HepG2 (cell line): ENCODE measurements at regions not wholly inside any gene's neighbourhood (a gene's known extent, or its start where the extent isn't known, plus 50 kb on each side); places are given as distances from the start of the nearest gene placed in this dataset.
"Not testable (repeated sequence)": the region's sequence is repeated elsewhere in the genome, so short reads cannot be mapped to it uniquely, and the experiment has no call there.

ENCODE experiments used
- NONO ChIP-seq, 2 experiments: fragments of 450-650 bp in 1 of 2; sonication (generic) in 1 of 2; formaldehyde crosslinking in 1 of 2; IDR thresholded peaks in 1 of 2; conservative IDR thresholded peaks in 1 of 2; 2 replicates each; pipeline versions ENCODE4 v1.6.1 to v1.8.0; 2017 to 2022; ENCODE audit warnings: mild to moderate bottlenecking in 1 of 2, missing genetic modification reagents in 1 of 2, moderate library complexity in 1 of 2
- ZNF510 ChIP-seq: sonication (generic); formaldehyde crosslinking; IDR thresholded peaks from 2 replicates; pipeline ENCODE4 v1.4.0; 2020; ENCODE audit warnings: low read depth, mild to moderate bottlenecking, missing genetic modification reagents
- TF ChIP-seq, protein P1 (sequence below): sonication (generic); formaldehyde crosslinking; IDR thresholded peaks from 2 replicates; pipeline ENCODE4 v1.5.0; 2020; ENCODE audit warnings: missing genetic modification reagents, mild to moderate bottlenecking, borderline replicate concordance
- TF ChIP-seq, protein P2 (sequence below): sonication (generic); formaldehyde crosslinking; IDR thresholded peaks from 2 replicates; pipeline ENCODE4 v1.5.0; 2020; ENCODE audit warnings: mild to moderate bottlenecking, missing genetic modification reagents, borderline replicate concordance
- TF ChIP-seq, protein P3 (sequence below): sonication (generic); formaldehyde crosslinking; IDR thresholded peaks from 2 replicates; pipeline ENCODE4 v1.5.0; 2020; ENCODE audit warnings: mild to moderate bottlenecking, missing genetic modification reagents, moderate library complexity

DNA sequence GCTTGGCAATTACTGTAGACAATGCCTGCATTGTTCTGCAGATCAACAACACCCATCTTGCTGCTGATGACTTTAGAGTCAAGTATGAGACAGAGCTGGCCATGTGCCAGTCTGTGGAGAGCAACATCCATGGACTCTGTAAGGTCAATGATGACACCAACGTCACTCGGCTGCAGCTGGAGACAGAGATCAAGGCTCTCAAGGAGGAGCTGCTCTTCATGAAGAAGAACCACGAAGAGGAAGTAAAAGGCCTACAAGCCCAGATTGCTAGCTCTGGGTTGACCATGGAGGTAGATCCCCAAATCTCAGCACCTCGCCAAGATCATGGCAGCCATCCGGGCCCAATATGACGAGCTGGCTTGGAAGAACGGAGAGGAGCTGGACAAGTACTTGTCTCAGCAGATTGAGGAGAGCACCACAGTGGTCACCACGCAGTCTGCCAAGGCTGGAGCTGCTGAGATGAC is 69.4 kb upstream of the RTL6 start:
- not testable (repeated sequence) for TF ChIP-seq NONO (IDR thresholded peaks at IDR 0.05); NONO (CRISPR knock-in tag; conservative IDR thresholded peaks at IDR 0.05); ZNF510 (CRISPR knock-in tag)
- TF ChIP-seq, protein P1, sequence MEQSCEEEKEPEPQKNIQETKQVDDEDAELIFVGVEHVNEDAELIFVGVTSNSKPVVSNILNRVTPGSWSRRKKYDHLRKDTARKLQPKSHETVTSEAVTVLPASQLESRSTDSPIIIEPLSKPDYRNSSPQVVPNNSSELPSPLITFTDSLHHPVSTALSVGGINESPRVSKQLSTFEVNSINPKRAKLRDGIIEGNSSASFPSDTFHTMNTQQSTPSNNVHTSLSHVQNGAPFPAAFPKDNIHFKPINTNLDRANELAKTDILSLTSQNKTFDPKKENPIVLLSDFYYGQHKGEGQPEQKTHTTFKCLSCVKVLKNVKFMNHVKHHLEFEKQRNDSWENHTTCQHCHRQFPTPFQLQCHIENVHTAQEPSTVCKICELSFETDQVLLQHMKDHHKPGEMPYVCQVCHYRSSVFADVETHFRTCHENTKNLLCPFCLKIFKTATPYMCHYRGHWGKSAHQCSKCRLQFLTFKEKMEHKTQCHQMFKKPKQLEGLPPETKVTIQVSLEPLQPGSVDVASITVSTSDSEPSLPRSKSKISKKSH, result not testable (repeated sequence)
- TF ChIP-seq, protein P2, sequence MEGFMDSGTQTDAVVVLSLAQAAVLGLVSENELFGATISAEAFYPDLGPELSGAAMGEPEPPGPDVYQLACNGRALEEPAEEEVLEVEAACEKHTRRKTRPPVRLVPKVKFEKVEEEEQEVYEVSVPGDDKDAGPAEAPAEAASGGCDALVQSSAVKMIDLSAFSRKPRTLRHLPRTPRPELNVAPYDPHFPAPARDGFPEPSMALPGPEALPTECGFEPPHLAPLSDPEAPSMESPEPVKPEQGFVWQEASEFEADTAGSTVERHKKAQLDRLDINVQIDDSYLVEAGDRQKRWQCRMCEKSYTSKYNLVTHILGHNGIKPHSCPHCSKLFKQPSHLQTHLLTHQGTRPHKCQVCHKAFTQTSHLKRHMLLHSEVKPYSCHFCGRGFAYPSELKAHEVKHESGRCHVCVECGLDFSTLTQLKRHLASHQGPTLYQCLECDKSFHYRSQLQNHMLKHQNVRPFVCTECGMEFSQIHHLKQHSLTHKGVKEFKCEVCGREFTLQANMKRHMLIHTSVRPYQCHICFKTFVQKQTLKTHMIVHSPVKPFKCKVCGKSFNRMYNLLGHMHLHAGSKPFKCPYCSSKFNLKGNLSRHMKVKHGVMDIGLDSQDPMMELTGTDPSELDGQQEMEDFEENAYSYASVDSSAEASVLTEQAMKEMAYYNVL (CRISPR knock-in tag), result not testable (repeated sequence)
- TF ChIP-seq, protein P3, sequence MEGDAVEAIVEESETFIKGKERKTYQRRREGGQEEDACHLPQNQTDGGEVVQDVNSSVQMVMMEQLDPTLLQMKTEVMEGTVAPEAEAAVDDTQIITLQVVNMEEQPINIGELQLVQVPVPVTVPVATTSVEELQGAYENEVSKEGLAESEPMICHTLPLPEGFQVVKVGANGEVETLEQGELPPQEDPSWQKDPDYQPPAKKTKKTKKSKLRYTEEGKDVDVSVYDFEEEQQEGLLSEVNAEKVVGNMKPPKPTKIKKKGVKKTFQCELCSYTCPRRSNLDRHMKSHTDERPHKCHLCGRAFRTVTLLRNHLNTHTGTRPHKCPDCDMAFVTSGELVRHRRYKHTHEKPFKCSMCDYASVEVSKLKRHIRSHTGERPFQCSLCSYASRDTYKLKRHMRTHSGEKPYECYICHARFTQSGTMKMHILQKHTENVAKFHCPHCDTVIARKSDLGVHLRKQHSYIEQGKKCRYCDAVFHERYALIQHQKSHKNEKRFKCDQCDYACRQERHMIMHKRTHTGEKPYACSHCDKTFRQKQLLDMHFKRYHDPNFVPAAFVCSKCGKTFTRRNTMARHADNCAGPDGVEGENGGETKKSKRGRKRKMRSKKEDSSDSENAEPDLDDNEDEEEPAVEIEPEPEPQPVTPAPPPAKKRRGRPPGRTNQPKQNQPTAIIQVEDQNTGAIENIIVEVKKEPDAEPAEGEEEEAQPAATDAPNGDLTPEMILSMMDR (CRISPR knock-in tag), result not testable (repeated sequence)
